ENCODE measurements at regions not wholly inside any gene's neighbourhood (a gene's known extent, or its start where the extent isn't known, plus 50 kb on each side); places are given as distances from the start of the nearest gene placed in this dataset.

GRCh38 chr13:111893607-111894443 is 173.1 kb upstream of the SOX1 start:
- DNase-seq (ENCODE audit: low spot score) = no peak

- no peak for DNase-seq (ENCODE audit: low spot score)
These were observed 170.8 kb upstream of the SOX1 start for GRCh38 chr13:111895896-111896821.

- DNase-seq (ENCODE audit: low spot score) = no peak
These were observed 169.6 kb upstream of the SOX1 start for GRCh38 chr13:111897178-111897845.

GRCh38 chr13:111897846-111898215 is 169.1 kb upstream of the SOX1 start:
- no peak for DNase-seq (ENCODE audit: low spot score)

- DNase-seq (ENCODE audit: low spot score) = no peak
These were observed 167.8 kb upstream of the SOX1 start for GRCh38 chr13:111898956-111899713.

GRCh38 chr13:111899714-111900389 is 167.1 kb upstream of the SOX1 start:
- DNase-seq (ENCODE audit: low spot score) = no peak

GRCh38 chr13:111900390-111901131 is 166.4 kb upstream of the SOX1 start:
- no peak for DNase-seq (ENCODE audit: low spot score)

GRCh38 chr13:111901267-111901915 is 165.6 kb upstream of the SOX1 start:
- no peak for DNase-seq (ENCODE audit: low spot score)

GRCh38 chr13:111902726-111903125 is 164.2 kb upstream of the SOX1 start:
- no peak for DNase-seq (ENCODE audit: low spot score)

GRCh38 chr13:111903143-111903542 is 163.8 kb upstream of the SOX1 start:
- DNase-seq (ENCODE audit: low spot score) = no peak

GRCh38 chr13:111904166-111904565 is 162.8 kb upstream of the SOX1 start:
- no peak for DNase-seq (ENCODE audit: low spot score)

GRCh38 chr13:111904701-111905608 is 162.0 kb upstream of the SOX1 start:
- DNase-seq (ENCODE audit: low spot score) = no peak

GRCh38 chr13:111905609-111905945 is 161.4 kb upstream of the SOX1 start:
- no peak for DNase-seq (ENCODE audit: low spot score)

GRCh38 chr13:111906306-111906705 is 160.6 kb upstream of the SOX1 start:
- no peak for DNase-seq (ENCODE audit: low spot score)

- no peak for DNase-seq (ENCODE audit: low spot score)
These were observed 160.1 kb upstream of the SOX1 start for GRCh38 chr13:111906816-111907215.

- DNase-seq (ENCODE audit: low spot score) = no peak
These were observed 159.5 kb upstream of the SOX1 start for GRCh38 chr13:111907341-111907880.

- no peak for DNase-seq (ENCODE audit: low spot score)
These were observed 158.6 kb upstream of the SOX1 start for GRCh38 chr13:111908361-111908760.

- DNase-seq (ENCODE audit: low spot score) = no peak
These were observed 158.0 kb upstream of the SOX1 start for GRCh38 chr13:111908981-111909380.

GRCh38 chr13:111909501-111909900 is 157.4 kb upstream of the SOX1 start:
- no peak for DNase-seq (ENCODE audit: low spot score)
